ENCODE measurements at regions not wholly inside any gene's neighbourhood (a gene's known extent, or its start where the extent isn't known, plus 50 kb on each side); places are given as distances from the start of the nearest gene placed in this dataset.

- TF ChIP-seq CTCF (conservative IDR thresholded peaks at IDR 0.05; ENCODE audit: low read depth, low read length) (no peak), EZH2 (IDR thresholded peaks at IDR 0.05; ENCODE audit: low read length, unreplicated experiment) (no peak), EZH2phosphoT487 (IDR thresholded peaks at IDR 0.05; ENCODE audit: borderline replicate concordance, low read length) (no peak)
These were observed 478.2 kb upstream of the CDH11 start for GRCh38 chr16:65600046-65600445.
